GM12865 (cell line): ENCODE measurements at regions not wholly inside any gene's neighbourhood (a gene's known extent, or its start where the extent isn't known, plus 50 kb on each side); places are given as distances from the start of the nearest gene placed in this dataset.
A peak's percentile ranks its signal among the peaks of the same experiment; 100 is the strongest.

ENCODE experiments used
- DNase-seq: peaks from one replicate; pipeline ENCODE4 v3.0.0; 2010; ENCODE audit warnings: low read depth
- H3K4me3 ChIP-seq: 2 replicates; pipeline ENCODE4 v1.5.1; 2011; ENCODE audit warnings: mild to moderate bottlenecking, low read depth, low read length, control low read depth
- CTCF ChIP-seq: IDR thresholded peaks from 2 replicates; pipeline ENCODE4 v1.5.1; 2011; ENCODE audit warnings: low read length, control low read depth, low read depth, inconsistent platforms; ENCODE audit not compliant: insufficient read depth; ENCODE audit errors: missing control alignments

GRCh38 chr3:82093641-82094040 lies 332.2 kb upstream of the GBE1 start:
- no peak for DNase-seq
- TF ChIP-seq CTCF, result no peak
- no peak overlapping the region for H3K4me3 ChIP-seq

GRCh38 chr3:82088749-82089148 lies 327.3 kb upstream of the GBE1 start:
- H3K4me3 ChIP-seq, result no peak overlapping the region
- no peak for TF ChIP-seq CTCF
- DNase-seq, result peak; percentile 42

- no peak overlapping the region for H3K4me3 ChIP-seq
- no peak for TF ChIP-seq CTCF
- no peak for DNase-seq
Observed at GRCh38 chr3:82087958-82088357, 326.5 kb upstream of the GBE1 start.

- no peak overlapping the region for H3K4me3 ChIP-seq
- no peak for DNase-seq
- TF ChIP-seq CTCF, result no peak
Observed at GRCh38 chr3:82085851-82086475, 324.5 kb upstream of the GBE1 start.

- TF ChIP-seq CTCF, result no peak
- no peak overlapping the region for H3K4me3 ChIP-seq
- DNase-seq, result no peak
Observed at GRCh38 chr3:82085356-82085755, 323.9 kb upstream of the GBE1 start.

- DNase-seq, result no peak
- no peak overlapping the region for H3K4me3 ChIP-seq
- no peak for TF ChIP-seq CTCF
Observed at GRCh38 chr3:82084824-82085223, 323.4 kb upstream of the GBE1 start.

- no peak for TF ChIP-seq CTCF
- DNase-seq, result peak; percentile 29
Observed at GRCh38 chr3:82082796-82083195, 321.4 kb upstream of the GBE1 start.

More at GRCh38 chr3:82082796-82083195, 321.4 kb upstream of the GBE1 start:
- no peak overlapping the region for H3K4me3 ChIP-seq
